SK-N-SH (cell line): ENCODE measurements at regions not wholly inside any gene's neighbourhood (a gene's known extent, or its start where the extent isn't known, plus 50 kb on each side); places are given as distances from the start of the nearest gene placed in this dataset.

Experiments
- CTCF ChIA-PET: fragments of 300-600, 350-600 bp; formaldehyde crosslinking; extraction: SDS; loops from one replicate; lab custom pipeline; 2021; lab: Yijun Ruan, JAX
- POLR2A ChIA-PET: fragments of 350-600 bp; sonication (Branson Sonifier 250); formaldehyde crosslinking; extraction: SDS; loops from one replicate; lab custom pipeline; 2020; ENCODE audit warnings: antibody characterized with exemption, inconsistent platforms; lab: Yijun Ruan, JAX
- DNase-seq: peaks from one replicate; pipeline ENCODE4 v3.0.0; 2012
- H2AFZ ChIP-seq: fragments of 200-600 bp; sonication (generic); 2 replicates; pipeline ENCODE4 v1.8.1; 2016; ENCODE audit warnings: antibody characterized with exemption, mild to moderate bottlenecking, low read depth
- H3F3A ChIP-seq: fragments of 200-600 bp; sonication (generic); replicated peaks from 2 replicates; pipeline ENCODE3; 2016; ENCODE audit warnings: antibody characterized with exemption, mild to moderate bottlenecking; ENCODE audit not compliant: insufficient read depth
- H3K27ac ChIP-seq, 2 experiments: fragments of 200-500 bp in 1 of 2; fragments of 200-600 bp in 1 of 2; sonication (Bioruptor generic) in 1 of 2; sonication (generic), shearing (Covaris generic) in 1 of 2; 2 replicates each; pipeline versions ENCODE4 v1.5.1 to v1.6.1; 2014 to 2016; ENCODE audit warnings: low read depth in 2 of 2, inconsistent platforms in 1 of 2, low read length in 1 of 2, mild to moderate bottlenecking in 1 of 2, mixed read lengths in 1 of 2
- H3K27me3 ChIP-seq: fragments of 200-600 bp; sonication (generic), shearing (Covaris generic); 2 replicates; pipeline ENCODE4 v1.6.1; 2016; ENCODE audit warnings: mixed run types; ENCODE audit not compliant: insufficient read depth
- H3K36me3 ChIP-seq, 2 experiments: fragments of 200-500 bp in 1 of 2; fragments of 200-600 bp in 1 of 2; sonication (Bioruptor generic) in 1 of 2; sonication (generic) in 1 of 2; replicated peaks in 1 of 2; 2 replicates each; pipeline versions ENCODE3 to v1.5.1; 2014 to 2016; ENCODE audit warnings: low read length in 1 of 2, mild to moderate bottlenecking in 1 of 2; ENCODE audit not compliant: insufficient read depth in 2 of 2, control insufficient read depth in 1 of 2
- H3K4me1 ChIP-seq, 2 experiments: fragments of 200-500 bp in 1 of 2; fragments of 200-600 bp in 1 of 2; sonication (Bioruptor generic) in 1 of 2; sonication (generic), shearing (Covaris generic) in 1 of 2; 2 replicates each; pipeline versions ENCODE4 v1.5.1 to v1.6.1; 2014 to 2016; ENCODE audit warnings: low read depth in 1 of 2, low read length in 1 of 2, mixed run types in 1 of 2; ENCODE audit not compliant: insufficient read depth in 2 of 2, control insufficient read depth in 1 of 2
- H3K4me2 ChIP-seq: fragments of 200-600 bp; sonication (generic), shearing (Covaris generic); 2 replicates; pipeline ENCODE4 v1.6.1; 2017; ENCODE audit warnings: mixed run types
- H3K4me3 ChIP-seq, 2 experiments: fragments of 200-500 bp in 1 of 2; fragments of 200-600 bp in 1 of 2; sonication (Bioruptor generic) in 1 of 2; sonication (generic), shearing (Covaris generic) in 1 of 2; 2 replicates each; pipeline versions ENCODE4 v1.5.1 to v1.8.1; 2014 to 2016; ENCODE audit warnings: low read depth in 2 of 2, inconsistent platforms in 1 of 2, low read length in 1 of 2, mild to moderate bottlenecking in 1 of 2, mixed read lengths in 1 of 2, moderate library complexity in 1 of 2
- H3K79me2 ChIP-seq: fragments of 200-600 bp; sonication (generic); 2 replicates; pipeline ENCODE4 v1.8.1; 2017; ENCODE audit warnings: mild to moderate bottlenecking; ENCODE audit not compliant: insufficient read depth
- H3K9ac ChIP-seq: fragments of 200-600 bp; sonication (generic); 2 replicates; pipeline ENCODE4 v1.6.1; 2017; ENCODE audit warnings: mixed run types
- H3K9me2 ChIP-seq: fragments of 200-600 bp; sonication (generic); 2 replicates; pipeline ENCODE4 v1.6.1; 2017; ENCODE audit warnings: mixed run types
- H3K9me3 ChIP-seq: fragments of 200-600 bp; sonication (generic); 2 replicates; pipeline ENCODE4 v1.6.1; 2017; ENCODE audit warnings: mixed run types, mild to moderate bottlenecking, moderate library complexity
- H4K20me1 ChIP-seq: fragments of 200-600 bp; sonication (generic); 2 replicates; pipeline ENCODE4 v1.6.1; 2017; ENCODE audit warnings: mild to moderate bottlenecking, mixed run types; ENCODE audit not compliant: insufficient read depth
- CTCF ChIP-seq: fragments of 200-600 bp; sonication (generic); IDR thresholded peaks from 2 replicates; pipeline ENCODE4 v1.6.1; 2017; ENCODE audit warnings: antibody characterized with exemption, mild to moderate bottlenecking, moderate library complexity
- EZH2phosphoT487 ChIP-seq: fragments of 200-600 bp; sonication (generic); IDR thresholded peaks from 2 replicates; pipeline ENCODE4 v1.6.1; 2017; ENCODE audit warnings: low read depth, mixed run types, mild to moderate bottlenecking, antibody characterized with exemption, moderate library complexity, borderline replicate concordance
- FOSL2 ChIP-seq: IDR thresholded peaks from 2 replicates; pipeline ENCODE4 v1.4.0; 2012; ENCODE audit warnings: low read depth, mild to moderate bottlenecking, moderate library complexity, borderline replicate concordance
- GABPA ChIP-seq: IDR thresholded peaks from 2 replicates; pipeline ENCODE4 v1.4.0; 2012; ENCODE audit warnings: low read depth, mild to moderate bottlenecking
- GATA2 ChIP-seq: sonication (generic); formaldehyde crosslinking; IDR thresholded peaks from 2 replicates; pipeline ENCODE4 v1.5.0; 2020; ENCODE audit warnings: mild to moderate bottlenecking, missing genetic modification reagents
- MEF2A ChIP-seq: IDR thresholded peaks from 2 replicates; pipeline ENCODE4 v1.4.0; 2012; ENCODE audit warnings: low read depth, borderline replicate concordance
- MXI1 ChIP-seq: IDR thresholded peaks from 2 replicates; pipeline ENCODE4 v1.6.1; 2012; ENCODE audit warnings: mild to moderate bottlenecking, low read depth, low read length, improper control_type of control experiment
- POLR2AphosphoS5 ChIP-seq: IDR thresholded peaks from 2 replicates; pipeline ENCODE4 v1.6.1; 2012; ENCODE audit warnings: low read depth, low read length
- RAD21 ChIP-seq: IDR thresholded peaks from 2 replicates; pipeline ENCODE4 v1.6.1; 2012; ENCODE audit warnings: mild to moderate bottlenecking, low read length
- RCOR1 ChIP-seq: fragments of 150-350 bp; IDR thresholded peaks from 2 replicates; pipeline ENCODE4 v1.6.1; 2017; ENCODE audit warnings: antibody characterized with exemption, low read length
- RFX5 ChIP-seq: IDR thresholded peaks from 2 replicates; pipeline ENCODE4 v1.6.1; 2012; ENCODE audit warnings: mild to moderate bottlenecking, improper control_type of control experiment, low read length
- SIN3A ChIP-seq: IDR thresholded peaks from 2 replicates; pipeline ENCODE4 v1.6.1; 2012; ENCODE audit warnings: low read depth, mild to moderate bottlenecking, low read length, moderate library complexity, borderline replicate concordance
- SMC3 ChIP-seq: IDR thresholded peaks from 2 replicates; pipeline ENCODE4 v1.6.1; 2012; ENCODE audit warnings: low read depth, low read length, improper control_type of control experiment
- TAF1 ChIP-seq: IDR thresholded peaks from 2 replicates; pipeline ENCODE4 v1.6.1; 2012; ENCODE audit warnings: low read depth, mild to moderate bottlenecking, low read length, moderate library complexity, borderline replicate concordance
- TEAD4 ChIP-seq: IDR thresholded peaks from 2 replicates; pipeline ENCODE4 v1.4.0; 2012; ENCODE audit warnings: mild to moderate bottlenecking, borderline replicate concordance; ENCODE audit not compliant: insufficient read depth
- WGBS: methylation state at CpG from one replicate; pipeline ENCODE4 v1.1.6; 2017; ENCODE audit warnings: low lambda C conversion rate; 5-methylcytosine and 5-hydroxymethylcytosine counted together
- TF ChIP-seq, protein P1 (sequence below): IDR thresholded peaks from 2 replicates; pipeline ENCODE4 v1.4.0; 2012; ENCODE audit warnings: low read depth, borderline replicate concordance
- TF ChIP-seq, protein P2 (sequence below): fragments of 150-350 bp; IDR thresholded peaks from 2 replicates; pipeline ENCODE4 v1.6.1; 2016; ENCODE audit warnings: mild to moderate bottlenecking, low read depth, low read length
- TF ChIP-seq, protein P3 (sequence below): IDR thresholded peaks from 2 replicates; pipeline ENCODE4; 2012
- TF ChIP-seq, protein P4 (sequence below): fragments of 150-350 bp; IDR thresholded peaks from 2 replicates; pipeline ENCODE4 v1.6.1; 2017; ENCODE audit warnings: antibody characterized with exemption, low read length, low read depth, borderline replicate concordance

DNA sequence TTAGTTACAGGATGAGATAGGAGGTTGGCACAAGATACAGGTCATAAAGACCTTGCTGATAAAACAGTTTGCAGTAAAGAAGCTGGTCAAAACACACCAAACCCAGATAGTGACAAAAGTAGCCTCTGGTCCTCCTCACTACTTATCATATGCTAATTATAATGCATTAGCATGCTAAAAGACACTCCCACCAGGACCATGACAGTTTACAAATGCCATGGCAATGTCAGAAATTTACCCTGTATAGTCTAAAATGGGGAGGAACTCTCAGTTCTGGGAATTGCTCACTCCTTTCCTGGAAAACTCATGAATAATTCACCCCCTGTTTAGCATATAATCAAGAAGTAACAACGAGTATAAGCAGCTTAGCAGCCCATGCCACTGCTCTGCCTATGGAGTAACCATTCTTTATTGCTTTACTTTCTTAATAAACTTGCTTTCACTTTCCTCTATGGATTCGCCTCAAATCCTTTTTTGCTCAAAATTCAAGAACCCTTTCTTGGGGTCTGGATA, 1254.4 kb downstream of the PCDH7 start:
- no peaks in the 10 kb centered on the region for H3K27me3 ChIP-seq
- no peaks in the 10 kb centered on the region for H3F3A ChIP-seq
- H3K4me1 ChIP-seq, result no peaks in the 10 kb centered on the region
- DNase-seq, result no peak
- no peaks in the 10 kb centered on the region for H3K9me2 ChIP-seq
- WGBS, result 9% methylated on average over 2 of the region's 2 CpGs
- H3K36me3 ChIP-seq, result no peaks in the 10 kb centered on the region
- TF ChIP-seq TEAD4 (no peak), SMC3 (no peak), MEF2A (no peak), RAD21 (no peak), FOSL2 (no peak), GATA2 (no peak), EZH2phosphoT487 (no peak), TAF1 (no peak), MXI1 (no peak), CTCF (no peak)
- TF ChIP-seq, protein P1, sequence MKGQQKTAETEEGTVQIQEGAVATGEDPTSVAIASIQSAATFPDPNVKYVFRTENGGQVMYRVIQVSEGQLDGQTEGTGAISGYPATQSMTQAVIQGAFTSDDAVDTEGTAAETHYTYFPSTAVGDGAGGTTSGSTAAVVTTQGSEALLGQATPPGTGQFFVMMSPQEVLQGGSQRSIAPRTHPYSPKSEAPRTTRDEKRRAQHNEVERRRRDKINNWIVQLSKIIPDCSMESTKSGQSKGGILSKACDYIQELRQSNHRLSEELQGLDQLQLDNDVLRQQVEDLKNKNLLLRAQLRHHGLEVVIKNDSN, result no peak
- TF ChIP-seq, protein P2, sequence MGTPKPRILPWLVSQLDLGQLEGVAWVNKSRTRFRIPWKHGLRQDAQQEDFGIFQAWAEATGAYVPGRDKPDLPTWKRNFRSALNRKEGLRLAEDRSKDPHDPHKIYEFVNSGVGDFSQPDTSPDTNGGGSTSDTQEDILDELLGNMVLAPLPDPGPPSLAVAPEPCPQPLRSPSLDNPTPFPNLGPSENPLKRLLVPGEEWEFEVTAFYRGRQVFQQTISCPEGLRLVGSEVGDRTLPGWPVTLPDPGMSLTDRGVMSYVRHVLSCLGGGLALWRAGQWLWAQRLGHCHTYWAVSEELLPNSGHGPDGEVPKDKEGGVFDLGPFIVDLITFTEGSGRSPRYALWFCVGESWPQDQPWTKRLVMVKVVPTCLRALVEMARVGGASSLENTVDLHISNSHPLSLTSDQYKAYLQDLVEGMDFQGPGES, result no peak
- no peaks in the 10 kb centered on the region for H3K79me2 ChIP-seq
- H4K20me1 ChIP-seq, result no peaks in the 10 kb centered on the region
- H3K4me2 ChIP-seq, result no peak overlapping the region
- H3K9ac ChIP-seq, result no peak overlapping the region
- CTCF ChIA-PET, result no interaction called here
- H3K9me3 ChIP-seq, result no peaks in the 10 kb centered on the region
- no peak overlapping the region for H3K4me3 ChIP-seq
- H3K27ac ChIP-seq, result no peak overlapping the region
- POLR2A ChIA-PET, result no interaction called here
- H2AFZ ChIP-seq, result no peak overlapping the region

DNA sequence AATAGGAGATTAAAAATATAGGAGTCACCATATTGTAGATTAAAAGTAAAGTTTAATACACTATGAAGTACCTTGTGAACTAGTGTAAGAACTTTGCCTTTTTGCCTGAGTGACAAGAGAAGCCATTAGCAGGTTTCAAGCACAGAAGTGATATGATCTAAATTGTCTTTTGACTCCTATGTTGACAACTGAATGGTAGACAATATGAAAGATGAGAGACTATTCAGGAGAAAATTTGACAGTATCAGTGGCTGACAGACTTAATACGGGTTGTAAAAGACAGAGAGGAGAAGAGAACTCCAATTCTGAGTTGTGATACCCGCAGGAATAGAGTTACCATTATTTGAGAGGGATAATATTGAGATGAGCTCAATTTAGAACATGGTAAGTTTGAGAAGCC, 1259.8 kb downstream of the PCDH7 start:
- CTCF ChIA-PET, result no interaction called here
- Histone ChIP-seq H3K27ac (no peak overlapping the region), H3K9me3 (no peaks in the 10 kb centered on the region), H2AFZ (no peak overlapping the region), H3K27me3 (no peaks in the 10 kb centered on the region), H3K36me3 (no peaks in the 10 kb centered on the region), H3K79me2 (no peaks in the 10 kb centered on the region), H3K9me2 (no peaks in the 10 kb centered on the region), H3K9ac (no peak overlapping the region)
- 1% methylated on average over 2 of the region's 2 CpGs for whole genome bisulfite sequencing
- DNase-seq, result no peak
- TF ChIP-seq, protein P3, sequence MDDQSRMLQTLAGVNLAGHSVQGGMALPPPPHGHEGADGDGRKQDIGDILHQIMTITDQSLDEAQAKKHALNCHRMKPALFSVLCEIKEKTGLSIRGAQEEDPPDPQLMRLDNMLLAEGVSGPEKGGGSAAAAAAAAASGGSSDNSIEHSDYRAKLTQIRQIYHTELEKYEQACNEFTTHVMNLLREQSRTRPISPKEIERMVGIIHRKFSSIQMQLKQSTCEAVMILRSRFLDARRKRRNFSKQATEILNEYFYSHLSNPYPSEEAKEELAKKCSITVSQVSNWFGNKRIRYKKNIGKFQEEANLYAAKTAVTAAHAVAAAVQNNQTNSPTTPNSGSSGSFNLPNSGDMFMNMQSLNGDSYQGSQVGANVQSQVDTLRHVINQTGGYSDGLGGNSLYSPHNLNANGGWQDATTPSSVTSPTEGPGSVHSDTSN, result no peak
- no peak for TF ChIP-seq RAD21
- no peak for TF ChIP-seq SIN3A
- TF ChIP-seq RCOR1, result no peak
- TF ChIP-seq POLR2AphosphoS5, result no peak
- no peak for TF ChIP-seq CTCF
- TF ChIP-seq, protein P4, sequence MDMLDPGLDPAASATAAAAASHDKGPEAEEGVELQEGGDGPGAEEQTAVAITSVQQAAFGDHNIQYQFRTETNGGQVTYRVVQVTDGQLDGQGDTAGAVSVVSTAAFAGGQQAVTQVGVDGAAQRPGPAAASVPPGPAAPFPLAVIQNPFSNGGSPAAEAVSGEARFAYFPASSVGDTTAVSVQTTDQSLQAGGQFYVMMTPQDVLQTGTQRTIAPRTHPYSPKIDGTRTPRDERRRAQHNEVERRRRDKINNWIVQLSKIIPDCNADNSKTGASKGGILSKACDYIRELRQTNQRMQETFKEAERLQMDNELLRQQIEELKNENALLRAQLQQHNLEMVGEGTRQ, result no peak
- no peak for TF ChIP-seq GABPA
- TF ChIP-seq RFX5, result no peak
- TF ChIP-seq, all 33 proteins: peak for 0
- Histone ChIP-seq H3K4me1 (no peaks in the 10 kb centered on the region), H3F3A (no peaks in the 10 kb centered on the region), H4K20me1 (no peaks in the 10 kb centered on the region), H3K4me2 (no peak overlapping the region), H3K4me3 (no peak overlapping the region)
- POLR2A ChIA-PET, result no interaction called here
